Raji (cell line): ENCODE measurements at regions not wholly inside any gene's neighbourhood (a gene's known extent, or its start where the extent isn't known, plus 50 kb on each side); places are given as distances from the start of the nearest gene placed in this dataset.

Experiments
- POLR2A ChIP-seq: IDR thresholded peaks from 2 replicates; pipeline ENCODE4 v1.6.1; 2011; ENCODE audit warnings: low read depth, low read length, control low read depth; ENCODE audit not compliant: insufficient read depth

DNA sequence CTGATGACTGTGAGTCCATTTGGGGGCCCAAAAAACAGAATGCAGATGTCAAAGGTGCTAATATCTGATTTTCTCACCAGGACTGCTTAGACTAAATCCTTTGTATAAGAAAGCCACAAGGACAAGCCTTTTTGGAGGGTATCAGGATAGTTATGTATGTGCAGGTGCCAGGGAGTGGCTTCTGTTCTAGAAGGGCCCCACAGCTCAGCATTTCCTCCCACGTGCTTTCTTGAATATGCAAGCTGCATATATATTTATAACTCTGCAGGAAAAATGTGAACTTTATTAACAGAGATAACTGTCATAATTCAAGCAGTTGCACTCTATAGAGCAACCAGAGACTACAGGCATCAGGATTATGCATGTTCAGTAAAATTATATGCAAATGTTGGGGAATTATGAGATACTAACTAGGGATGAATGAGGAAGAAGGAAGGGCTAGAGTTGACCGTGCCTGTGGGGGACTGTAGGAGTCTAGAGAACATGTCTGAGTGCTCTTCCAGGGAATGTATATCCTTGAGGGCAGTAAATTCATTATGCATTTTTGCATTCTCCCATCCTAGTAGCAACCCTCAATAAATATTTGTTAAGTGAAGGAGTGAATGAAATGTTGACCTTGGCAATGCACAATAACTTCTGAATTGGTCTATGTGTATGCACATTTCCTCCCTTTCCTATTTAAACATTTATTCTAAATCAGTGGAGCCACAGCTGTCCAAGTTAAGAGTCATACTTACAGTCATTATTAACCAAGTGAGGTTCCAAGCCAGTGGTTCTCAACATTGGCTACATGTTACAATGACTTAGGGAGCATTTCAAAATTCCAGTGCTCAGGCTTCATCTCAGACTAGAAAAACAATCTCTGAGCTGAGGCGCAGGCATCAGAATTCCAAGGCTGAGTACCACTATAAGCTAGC, 94.8 kb upstream of the ANKRD28 start:
- TF ChIP-seq POLR2A, result no peak

DNA sequence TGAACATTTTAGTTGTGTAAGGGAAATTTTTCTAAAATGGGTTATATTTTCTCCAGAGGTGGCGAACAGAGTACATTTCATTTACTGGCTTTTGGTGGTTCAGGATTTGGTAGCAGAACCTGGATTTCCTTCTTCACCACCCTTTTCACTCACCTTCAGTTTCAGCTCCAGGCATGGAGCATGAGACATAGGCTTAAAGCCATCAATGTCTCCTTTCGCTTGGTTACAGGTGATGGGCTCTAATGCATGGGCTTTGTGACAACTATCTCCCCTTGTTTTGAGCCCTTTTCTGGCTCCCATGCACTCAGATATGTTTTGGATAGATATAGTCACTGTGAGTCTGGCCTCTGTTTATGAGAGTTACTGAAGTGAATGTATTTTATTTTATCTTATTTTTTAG, 96.6 kb upstream of the ANKRD28 start:
- TF ChIP-seq POLR2A, result no peak

DNA sequence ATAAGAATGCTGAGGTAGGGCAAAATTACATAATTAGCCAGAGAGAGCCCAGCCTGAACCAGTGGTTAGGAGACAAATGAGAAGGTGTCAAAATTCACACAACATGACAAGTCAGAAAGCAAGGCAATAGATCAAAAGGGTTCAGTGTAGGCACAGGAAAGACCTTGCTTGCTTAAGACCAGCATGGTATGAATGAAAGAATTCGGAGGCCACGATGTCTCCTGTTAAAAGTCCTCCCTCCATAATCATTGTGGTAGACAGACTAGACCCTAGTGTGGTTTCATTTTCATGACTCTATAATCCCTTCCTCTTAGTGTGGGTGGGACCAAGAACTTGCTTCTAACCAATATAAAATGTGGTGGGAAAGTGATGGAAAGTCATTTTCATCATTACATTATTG, 98.7 kb upstream of the ANKRD28 start:
- no peak for TF ChIP-seq POLR2A

DNA sequence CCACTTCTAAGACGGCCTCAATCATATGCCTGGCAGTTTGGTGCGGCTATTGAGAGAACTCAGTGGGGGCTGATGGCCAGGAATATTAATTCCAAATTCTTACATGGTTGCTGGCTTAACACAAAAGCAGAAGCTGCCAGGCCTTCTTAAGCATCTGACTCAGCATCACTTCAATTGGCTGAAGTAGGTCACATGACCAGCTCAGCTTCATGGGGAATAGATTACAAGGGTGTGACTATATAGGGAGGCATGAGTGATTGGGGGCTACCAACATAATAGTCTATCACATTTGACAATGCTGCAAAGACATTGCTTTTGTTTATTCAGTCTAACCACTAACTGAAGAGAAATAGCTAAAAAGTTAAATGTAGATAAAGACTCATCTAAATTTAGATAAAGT, 101.6 kb upstream of the ANKRD28 start:
- no peak for TF ChIP-seq POLR2A

DNA sequence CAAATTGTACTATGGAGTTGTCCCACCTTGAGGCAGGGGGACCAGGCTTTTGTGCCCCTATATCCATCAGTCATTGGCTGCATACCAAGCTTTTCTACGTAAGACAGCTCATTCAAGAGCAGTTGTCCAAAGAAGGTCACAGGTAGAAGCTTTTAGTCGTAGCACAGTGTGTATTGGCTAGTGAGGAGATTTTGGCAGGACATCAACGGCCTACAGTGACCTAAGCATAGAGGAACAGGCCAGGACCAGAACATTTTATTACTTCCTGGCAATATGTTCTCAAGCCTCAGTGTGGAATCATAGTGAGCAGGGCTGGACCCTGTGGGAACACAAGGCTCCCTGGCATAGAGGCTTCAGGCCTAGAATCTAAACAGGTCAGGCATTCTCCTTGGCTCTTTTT, 105.4 kb upstream of the ANKRD28 start:
- TF ChIP-seq POLR2A, result no peak

DNA sequence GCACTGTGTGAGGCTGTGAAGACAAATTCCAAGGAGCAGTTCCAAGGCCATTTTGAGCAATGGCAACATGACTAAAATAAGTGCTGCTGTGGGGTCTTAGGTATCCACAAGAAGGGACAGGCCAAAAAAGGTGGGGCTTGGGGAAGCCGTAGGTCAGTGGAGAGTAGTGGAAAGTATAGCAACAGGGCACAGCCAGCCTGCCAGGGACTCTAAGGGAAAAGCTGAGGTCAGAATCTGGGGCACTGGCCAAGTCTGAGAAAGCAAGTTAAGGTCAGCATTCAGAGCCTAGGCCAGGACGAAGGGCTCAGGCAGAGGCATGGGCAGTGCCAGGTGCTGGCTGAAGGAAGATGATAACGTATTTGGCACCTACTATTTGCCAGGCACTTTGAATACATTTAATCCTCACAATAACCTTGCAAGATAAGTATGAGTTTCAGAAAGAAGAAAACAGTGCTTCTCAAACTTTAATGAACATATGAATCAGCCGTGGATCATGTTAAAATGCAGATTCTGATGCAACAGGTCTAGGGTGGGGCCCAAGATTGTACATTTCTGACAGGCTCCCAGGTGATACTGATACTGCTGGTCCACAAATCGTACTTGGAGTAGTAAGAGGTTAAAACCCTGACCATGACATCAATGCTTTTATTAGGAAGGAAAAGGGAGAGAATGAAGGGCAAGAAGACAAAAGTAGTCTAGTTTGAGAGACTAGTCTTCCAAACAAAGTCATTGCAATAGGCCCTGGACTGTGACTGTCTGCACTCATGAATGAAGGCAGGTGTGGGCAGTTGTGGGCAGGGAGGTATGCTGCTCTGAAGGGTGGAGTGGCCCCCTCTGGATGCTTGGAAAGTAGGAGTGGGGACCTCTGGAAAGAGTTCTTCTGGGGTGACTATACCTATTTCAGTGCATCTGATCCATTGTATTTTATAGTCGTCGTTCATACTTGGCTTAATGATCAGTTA, 106.3 kb upstream of the ANKRD28 start:
- no peak for TF ChIP-seq POLR2A

DNA sequence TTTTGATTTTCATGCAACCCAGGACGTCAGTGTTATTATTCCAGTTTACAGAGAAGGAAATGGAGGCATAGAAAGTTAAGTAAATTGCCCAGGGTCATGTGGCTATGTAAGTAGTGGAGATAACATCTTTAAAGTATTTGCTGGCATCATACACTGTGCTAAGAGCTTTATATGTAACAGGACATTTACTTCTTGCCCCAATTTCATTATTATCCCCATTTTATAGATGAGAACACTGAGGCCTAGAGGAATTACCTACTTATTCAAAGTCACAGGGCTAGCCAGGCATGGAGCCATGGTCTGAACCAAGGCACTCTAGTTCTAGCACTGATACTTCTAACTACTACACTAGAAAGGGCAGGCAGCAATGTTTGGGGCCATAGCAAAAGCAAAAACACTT, 107.3 kb upstream of the ANKRD28 start:
- no peak for TF ChIP-seq POLR2A

DNA sequence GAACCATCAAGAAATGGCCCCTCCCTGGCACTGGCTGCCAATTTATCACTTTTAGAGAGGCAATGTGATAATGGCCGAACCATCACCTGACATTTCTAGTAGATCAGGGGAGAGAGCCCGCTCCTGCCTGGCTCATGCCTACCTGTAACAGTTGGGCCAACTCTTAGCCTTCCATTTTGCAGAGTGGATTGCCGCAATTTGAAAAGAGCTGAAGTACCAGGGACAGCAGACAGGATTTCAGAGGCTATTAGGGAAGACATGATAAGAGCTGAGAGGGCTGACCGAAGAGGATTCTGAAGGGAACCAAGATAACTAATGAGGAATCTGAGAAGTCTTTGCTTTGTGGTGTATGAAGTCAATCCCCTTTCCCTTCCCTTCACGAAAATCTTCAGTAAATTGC, 121.2 kb upstream of the ANKRD28 start:
- TF ChIP-seq POLR2A, result no peak

DNA sequence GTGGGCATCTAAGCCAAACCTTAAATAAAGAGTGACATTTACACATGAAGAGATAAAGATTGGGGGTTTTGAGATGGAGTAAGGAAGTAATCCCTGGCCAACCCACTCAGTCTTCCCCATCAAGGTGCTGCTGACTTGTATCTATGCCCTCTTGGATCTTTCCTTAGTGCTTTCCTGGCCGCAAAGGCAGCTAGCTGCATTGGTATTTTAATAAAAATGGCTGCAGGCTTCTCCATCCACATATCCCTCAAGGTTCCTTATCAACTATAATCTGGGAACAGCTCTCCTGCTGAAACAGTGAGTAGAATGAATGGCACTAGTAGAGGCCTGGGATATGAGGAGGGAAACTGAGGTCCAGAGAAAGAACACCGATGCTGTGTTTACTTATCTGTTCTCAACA, 122.2 kb upstream of the ANKRD28 start:
- no peak for TF ChIP-seq POLR2A

DNA sequence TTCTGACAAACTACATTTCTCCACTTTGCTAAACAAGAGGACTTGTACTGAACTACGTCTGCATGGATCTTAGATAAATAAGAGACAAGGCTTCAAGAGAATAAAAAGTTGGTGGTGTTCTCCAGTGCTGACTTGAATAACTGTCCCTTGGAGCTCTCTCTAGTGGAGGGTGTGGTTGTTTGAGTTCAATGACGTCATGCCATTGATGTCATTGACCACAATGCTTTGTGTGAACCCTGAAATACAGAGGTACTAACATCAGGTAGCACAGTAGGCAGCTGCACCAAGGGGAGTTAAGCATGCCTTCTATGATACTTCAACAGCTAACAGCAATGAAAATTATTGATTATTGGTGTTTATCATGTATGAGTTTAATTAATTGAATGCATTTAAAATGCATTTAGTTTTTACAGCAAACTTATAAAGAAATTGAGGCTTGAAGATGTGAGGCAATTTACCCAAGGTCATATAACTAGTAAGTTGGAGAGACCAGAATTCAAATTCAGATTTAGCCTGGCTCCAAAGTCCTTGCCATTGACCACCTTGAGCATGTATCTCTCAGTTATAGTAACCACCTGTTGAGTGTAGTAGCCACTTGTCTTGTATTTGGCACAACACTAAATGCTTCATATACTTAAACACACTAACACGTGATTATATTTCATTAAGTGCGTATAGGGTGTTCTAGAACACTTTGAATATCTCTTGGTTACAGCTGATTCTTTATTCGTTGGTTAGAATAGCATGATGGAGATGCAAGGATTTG, 126.0 kb upstream of the ANKRD28 start:
- TF ChIP-seq POLR2A, result no peak

DNA sequence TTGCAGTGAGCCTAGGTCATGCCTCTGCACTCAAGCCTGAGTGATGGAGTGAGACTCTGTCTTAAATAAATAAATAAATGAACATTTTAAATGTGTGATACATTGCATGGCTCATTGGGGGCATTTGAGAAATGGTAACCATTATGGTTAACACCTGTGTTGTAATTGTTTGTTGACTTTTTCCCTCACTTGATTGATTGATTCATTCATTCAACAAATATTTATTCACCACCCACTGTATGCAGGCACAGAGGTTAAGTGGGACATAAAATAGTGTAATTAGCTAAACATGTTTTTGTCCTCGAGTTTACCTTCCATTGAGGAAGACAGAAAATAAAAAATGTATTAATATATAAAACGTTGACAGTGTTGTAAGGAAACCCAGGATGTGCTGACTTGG, 127.1 kb upstream of the ANKRD28 start:
- no peak for TF ChIP-seq POLR2A

DNA sequence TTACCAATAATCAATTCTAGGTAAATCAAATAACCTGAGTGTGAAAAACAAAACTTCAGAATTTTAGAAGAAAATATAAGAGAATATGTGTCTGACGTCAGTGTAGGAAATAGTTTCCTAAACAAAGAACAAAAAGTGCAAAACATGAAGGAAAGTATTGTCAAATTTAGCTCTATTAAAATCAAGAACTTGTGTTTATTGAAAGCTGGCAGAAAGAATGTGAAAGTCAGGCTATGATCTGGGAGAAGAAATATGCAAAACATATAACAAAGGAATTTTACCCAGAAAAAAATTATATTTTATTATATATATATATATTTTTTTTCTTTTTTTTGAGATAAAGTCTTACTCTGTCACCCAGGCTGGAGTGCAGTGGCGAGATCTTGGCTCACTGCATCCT, 129.1 kb upstream of the ANKRD28 start:
- no peak for TF ChIP-seq POLR2A

DNA sequence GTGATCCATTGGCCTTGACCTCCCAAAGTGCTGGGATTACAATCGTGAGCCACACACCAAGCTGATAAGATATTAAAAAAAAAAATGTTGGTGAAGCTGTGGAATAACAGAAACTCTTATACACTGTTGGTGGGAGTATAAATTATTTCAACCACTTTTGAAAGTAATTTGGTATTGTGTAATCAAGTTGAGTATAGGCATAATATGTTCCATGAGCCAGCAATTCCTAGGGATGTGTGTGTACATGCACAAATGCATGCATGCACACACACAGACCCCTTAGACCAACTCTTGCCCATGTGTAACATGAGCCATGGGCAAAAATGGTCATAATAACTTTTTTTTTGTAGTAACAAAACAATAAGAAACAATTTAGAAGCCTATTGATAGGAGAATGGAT, 130.2 kb upstream of the ANKRD28 start:
- no peak for TF ChIP-seq POLR2A

DNA sequence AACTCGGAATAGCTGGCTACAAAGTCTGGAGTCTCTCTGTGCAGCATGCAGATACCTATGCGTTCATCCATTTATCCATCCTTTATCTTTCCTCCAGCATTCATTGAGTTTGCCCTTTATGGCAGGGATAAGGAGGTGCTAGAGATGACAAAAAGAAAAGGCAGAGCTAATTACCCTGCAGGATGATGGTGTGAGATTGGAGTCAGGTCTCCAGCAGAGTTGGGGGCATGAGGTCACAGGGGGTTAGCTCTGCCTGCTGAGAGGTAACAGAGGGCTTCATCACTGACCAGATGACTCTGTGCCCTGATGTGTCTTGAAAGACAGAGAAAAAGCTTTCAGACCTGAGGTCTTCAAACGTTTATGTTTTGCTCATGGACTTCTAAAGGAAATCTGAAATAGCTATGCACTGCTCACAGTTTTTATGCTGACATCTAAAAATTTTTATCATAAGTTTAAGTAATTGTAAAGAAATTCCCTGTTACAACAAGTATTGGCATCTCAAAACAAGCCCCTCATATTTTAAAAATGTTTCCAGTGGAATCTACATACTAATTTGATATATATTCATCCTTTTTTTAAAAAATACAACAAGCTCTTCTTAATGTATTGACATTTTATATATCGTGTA, 132.3 kb upstream of the ANKRD28 start:
- TF ChIP-seq POLR2A, result no peak
